MCF 10A (cell line): ENCODE measurements at regions not wholly inside any gene's neighbourhood (a gene's known extent, or its start where the extent isn't known, plus 50 kb on each side); places are given as distances from the start of the nearest gene placed in this dataset.
"Not testable (repeated sequence)": the region's sequence is repeated elsewhere in the genome, so short reads cannot be mapped to it uniquely, and the experiment has no call there.

ENCODE experiments used
- BruUV-seq: library from RNA; stranded (reverse); fragments of 400-500 nt; replicated peaks from 2 replicates; lab custom pipeline; 2021; lab: Mats Ljungman, UMichigan
- CTCF ChIA-PET: fragments of 300-600 bp; sonication (Branson Sonifier 250); formaldehyde crosslinking; extraction: SDS; loops from one replicate; lab custom pipeline; 2021; ENCODE audit warnings: antibody characterized with exemption, inconsistent platforms; lab: Yijun Ruan, JAX
- POLR2A ChIA-PET: fragments of 300-600, 350-650 bp; sonication (Branson Sonifier 250); formaldehyde crosslinking; extraction: SDS; loops from one replicate; lab custom pipeline; 2020; ENCODE audit warnings: antibody characterized with exemption, inconsistent platforms; lab: Yijun Ruan, JAX
- DNase-seq: peaks from one replicate; pipeline ENCODE4 v3.0.0-alpha.2; 2018; ENCODE audit not compliant: unreplicated experiment
- H3K27ac Mint-ChIP-seq: one replicate; pipeline ENCODE4 v1.8.0; 2022; ENCODE audit warnings: mild to moderate bottlenecking, low read depth, mixed read lengths; ENCODE audit not compliant: unreplicated experiment
- H3K27me3 Mint-ChIP-seq: one replicate; pipeline ENCODE4 v1.8.0; 2022; ENCODE audit warnings: mixed read lengths; ENCODE audit not compliant: insufficient read depth, unreplicated experiment
- H3K36me3 Mint-ChIP-seq: one replicate; pipeline ENCODE4 v1.8.0; 2022; ENCODE audit warnings: mild to moderate bottlenecking, moderate library complexity, mixed read lengths; ENCODE audit not compliant: insufficient read depth, unreplicated experiment
- H3K4me1 Mint-ChIP-seq: one replicate; pipeline ENCODE4 v1.8.0; 2022; ENCODE audit warnings: mixed read lengths; ENCODE audit not compliant: insufficient read depth, unreplicated experiment
- H3K4me3 Mint-ChIP-seq: one replicate; pipeline ENCODE4 v1.8.0; 2022; ENCODE audit warnings: mild to moderate bottlenecking, moderate library complexity, mixed read lengths; ENCODE audit not compliant: unreplicated experiment
- H3K9me3 Mint-ChIP-seq: one replicate; pipeline ENCODE4 v1.8.0; 2022; ENCODE audit warnings: mixed read lengths; ENCODE audit not compliant: unreplicated experiment
- CTCF ChIP-seq: fragments of 200-600 bp; IDR thresholded peaks from one replicate; pipeline ENCODE4 v1.8.0; 2022; ENCODE audit warnings: antibody characterized with exemption, mild to moderate bottlenecking; ENCODE audit not compliant: unreplicated experiment
- intact Hi-C: fragments of 100-400 bp; cut with micrococcal nuclease; formaldehyde crosslinking; loops from 2 replicates; pipeline ENCODE4 v1.14.1; 2022

GRCh38 chr4:112085156-112086035, 59.9 kb upstream of the FAM241A start:
- no peak for DNase-seq
- intact Hi-C loops: no loop called here
- ChIA-PET CTCF (interaction anchor here (1.1 to 3.0 kb wide), 2 partner anchors 14 to 149 kb away, joined by 3 to 15 read pairs; no protein-coding TSS in a partner anchor), POLR2A (no interaction called here)
- no peak for TF ChIP-seq CTCF
- peaks cover 24% of the 10 kb centered on the region for H3K4me1 Mint-ChIP-seq
- no peak overlapping the region for H3K4me3 Mint-ChIP-seq
- H3K36me3 Mint-ChIP-seq: no peaks in the 10 kb centered on the region
- H3K27me3 Mint-ChIP-seq: no peaks in the 10 kb centered on the region
- no peaks in the 10 kb centered on the region for H3K9me3 Mint-ChIP-seq
- no peak overlapping the region for H3K27ac Mint-ChIP-seq
- no TSS peak for BruUV-seq

DNA sequence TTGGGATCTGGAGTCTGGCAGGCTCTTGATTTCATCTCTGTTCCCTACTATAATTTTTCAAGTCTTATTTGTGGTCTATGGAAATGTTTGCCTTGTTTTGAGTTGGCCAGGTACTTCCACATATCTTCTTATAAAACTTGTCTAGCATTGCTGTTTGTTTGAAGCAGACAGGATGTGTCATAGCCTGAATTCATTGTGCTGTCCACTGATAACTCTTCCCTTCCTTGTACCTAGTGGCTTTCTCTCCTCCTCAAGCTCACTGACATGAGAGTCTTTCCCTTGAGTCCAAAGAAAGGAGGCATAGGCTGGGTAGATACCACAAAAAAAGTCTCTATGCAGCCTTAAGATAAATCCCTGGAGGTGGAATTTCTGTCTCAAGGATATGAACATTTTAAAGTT, 59.2 kb upstream of the FAM241A start:
- DNase-seq: no peak
- CTCF ChIA-PET: interaction anchor here (1.1 to 3.0 kb wide), 2 partner anchors 14 to 149 kb away, joined by 3 to 15 read pairs; no protein-coding TSS in a partner anchor
- no peaks in the 10 kb centered on the region for H3K36me3 Mint-ChIP-seq
- peaks cover 24% of the 10 kb centered on the region for H3K4me1 Mint-ChIP-seq
- no peak for TF ChIP-seq CTCF
- H3K27ac Mint-ChIP-seq: no peak overlapping the region
- POLR2A ChIA-PET: no interaction called here
- no peaks in the 10 kb centered on the region for H3K27me3 Mint-ChIP-seq
- H3K9me3 Mint-ChIP-seq: no peaks in the 10 kb centered on the region
- intact Hi-C loops: no loop called here
- H3K4me3 Mint-ChIP-seq: no peak overlapping the region
- BruUV-seq: no TSS peak

GRCh38 chr4:112086661-112087060, 58.6 kb upstream of the FAM241A start:
- H3K4me3 Mint-ChIP-seq: not testable (repeated sequence)

DNA sequence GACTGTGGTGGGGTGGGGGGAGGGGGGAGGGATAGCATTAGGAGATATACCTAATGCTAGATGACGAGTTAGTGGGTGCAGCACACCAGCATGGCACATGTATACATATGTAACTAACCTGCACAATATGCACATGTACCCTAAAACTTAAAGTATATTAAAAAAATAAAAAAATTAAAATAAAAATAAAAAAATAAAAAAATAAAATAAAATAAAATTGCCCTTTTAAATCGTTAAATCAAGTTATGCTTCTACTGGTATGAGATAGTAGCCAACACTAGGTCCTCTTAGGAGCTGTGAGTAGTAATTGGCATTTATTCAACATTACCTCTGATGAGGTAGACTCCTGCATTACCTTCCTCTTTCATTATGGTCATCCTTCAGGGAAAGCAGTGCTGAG, 52.9 kb upstream of the FAM241A start:
- H3K4me3 Mint-ChIP-seq, POLR2A ChIA-PET, H3K36me3 Mint-ChIP-seq, BruUV-seq, H3K27me3 Mint-ChIP-seq, H3K27ac Mint-ChIP-seq, H3K4me1 Mint-ChIP-seq, DNase-seq, H3K9me3 Mint-ChIP-seq, intact Hi-C loops: not testable (repeated sequence)
- CTCF ChIA-PET: interaction anchor here (0.6 to 2.6 kb wide), 6 partner anchors 97 to 432 kb away, joined by 3 to 12 read pairs (median 4); no protein-coding TSS in a partner anchor

More at GRCh38 chr4:112086661-112087060, 58.6 kb upstream of the FAM241A start:
- H3K4me1 Mint-ChIP-seq: peaks cover 24% of the 10 kb centered on the region
- CTCF ChIA-PET, DNase-seq, intact Hi-C loops, H3K9me3 Mint-ChIP-seq, H3K27me3 Mint-ChIP-seq, BruUV-seq, POLR2A ChIA-PET, H3K36me3 Mint-ChIP-seq, H3K27ac Mint-ChIP-seq: not testable (repeated sequence)

DNA sequence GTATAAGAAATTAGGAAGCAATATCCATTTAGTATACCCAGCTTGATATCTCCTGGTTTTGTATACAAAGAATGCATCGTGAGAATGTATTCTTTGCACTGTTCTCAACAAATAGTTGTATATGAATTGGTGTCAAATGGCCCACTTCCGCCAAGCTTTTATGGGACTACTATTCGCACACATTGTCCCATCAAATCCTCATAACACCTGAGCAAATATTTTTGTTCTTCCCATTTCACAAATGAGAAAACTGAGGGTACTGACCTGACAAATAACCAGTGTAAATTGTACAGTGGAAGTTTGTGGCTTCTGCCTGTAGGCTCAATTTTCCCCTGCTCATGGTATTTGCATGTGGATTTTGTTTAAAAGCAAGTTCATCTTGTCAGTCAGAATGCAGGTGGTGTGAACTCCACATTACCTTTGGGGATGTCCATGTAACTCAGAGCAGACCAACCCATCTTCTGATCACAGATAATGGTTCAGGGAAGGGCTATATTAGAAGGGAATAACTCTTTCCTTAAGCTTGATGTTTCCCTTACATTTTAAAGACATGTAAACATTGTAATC, 51.5 kb upstream of the FAM241A start:
- Mint-ChIP-seq H3K27ac (no peak overlapping the region), H3K4me1 (no peaks in the 10 kb centered on the region), H3K4me3 (no peak overlapping the region), H3K27me3 (no peaks in the 10 kb centered on the region), H3K9me3 (no peaks in the 10 kb centered on the region), H3K36me3 (no peaks in the 10 kb centered on the region)
- ChIA-PET CTCF (interaction anchor here (0.7 to 2.6 kb wide), 2 partner anchors 96 to 229 kb away, joined by 3 to 12 read pairs; no protein-coding TSS in a partner anchor), POLR2A (no interaction called here)
- DNase-seq: no peak
- intact Hi-C loops: no loop called here
- no TSS peak for BruUV-seq
- no peak for TF ChIP-seq CTCF
